OCI-LY7 (cell line): ENCODE measurements at regions not wholly inside any gene's neighbourhood (a gene's known extent, or its start where the extent isn't known, plus 50 kb on each side); places are given as distances from the start of the nearest gene placed in this dataset.

Experiments used
- EZH2phosphoT487 ChIP-seq: fragments of 200-600 bp; sonication (generic); IDR thresholded peaks from 2 replicates; pipeline ENCODE4 v1.6.1; 2018; ENCODE audit warnings: low read depth, borderline replicate concordance, mild to moderate bottlenecking, mixed run types, antibody characterized with exemption, low read length, moderate library complexity, mixed read lengths
- TF ChIP-seq, protein P1 (sequence below): fragments of 200-600 bp; sonication (generic); conservative IDR thresholded peaks from 2 replicates; pipeline ENCODE4 v1.5.1; 2014; ENCODE audit warnings: mild to moderate bottlenecking, antibody characterized with exemption, low read length, moderate library complexity, mixed read lengths

DNA sequence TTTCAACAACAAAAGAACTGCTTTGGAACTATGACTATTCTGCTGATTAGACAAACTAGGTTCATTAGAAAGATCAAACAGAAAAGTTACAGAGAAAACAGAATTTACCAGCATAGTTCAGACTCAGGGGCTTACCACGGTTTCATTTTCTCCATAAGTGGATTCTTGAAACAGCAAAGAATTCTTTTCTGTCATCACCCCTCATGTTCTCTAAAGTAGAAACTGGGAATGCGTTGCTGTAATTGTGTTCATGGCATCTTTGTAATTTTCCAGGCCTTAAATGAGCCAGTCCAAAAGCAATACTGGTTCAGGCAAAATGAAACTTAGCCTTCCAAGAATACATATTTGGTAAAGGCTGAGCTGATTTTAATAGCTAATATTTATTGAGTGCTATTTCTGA, 287.8 kb downstream of the CHL1 start:
- TF ChIP-seq, protein P1, sequence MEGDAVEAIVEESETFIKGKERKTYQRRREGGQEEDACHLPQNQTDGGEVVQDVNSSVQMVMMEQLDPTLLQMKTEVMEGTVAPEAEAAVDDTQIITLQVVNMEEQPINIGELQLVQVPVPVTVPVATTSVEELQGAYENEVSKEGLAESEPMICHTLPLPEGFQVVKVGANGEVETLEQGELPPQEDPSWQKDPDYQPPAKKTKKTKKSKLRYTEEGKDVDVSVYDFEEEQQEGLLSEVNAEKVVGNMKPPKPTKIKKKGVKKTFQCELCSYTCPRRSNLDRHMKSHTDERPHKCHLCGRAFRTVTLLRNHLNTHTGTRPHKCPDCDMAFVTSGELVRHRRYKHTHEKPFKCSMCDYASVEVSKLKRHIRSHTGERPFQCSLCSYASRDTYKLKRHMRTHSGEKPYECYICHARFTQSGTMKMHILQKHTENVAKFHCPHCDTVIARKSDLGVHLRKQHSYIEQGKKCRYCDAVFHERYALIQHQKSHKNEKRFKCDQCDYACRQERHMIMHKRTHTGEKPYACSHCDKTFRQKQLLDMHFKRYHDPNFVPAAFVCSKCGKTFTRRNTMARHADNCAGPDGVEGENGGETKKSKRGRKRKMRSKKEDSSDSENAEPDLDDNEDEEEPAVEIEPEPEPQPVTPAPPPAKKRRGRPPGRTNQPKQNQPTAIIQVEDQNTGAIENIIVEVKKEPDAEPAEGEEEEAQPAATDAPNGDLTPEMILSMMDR, result no peak
- no peak for TF ChIP-seq EZH2phosphoT487
